ENCODE measurements at regions not wholly inside any gene's neighbourhood (a gene's known extent, or its start where the extent isn't known, plus 50 kb on each side); places are given as distances from the start of the nearest gene placed in this dataset.

GRCh38 chr5:105963696-105964255 is 1707.0 kb downstream of the EFNA5 start:
- no peak for TF ChIP-seq SIN3A (IDR thresholded peaks at IDR 0.05; ENCODE audit: borderline replicate concordance, insufficient read depth, low read length)
- no peak for TF ChIP-seq TAF1 (IDR thresholded peaks at IDR 0.05; ENCODE audit: borderline replicate concordance, insufficient read depth, low read length)
- no peak for TF ChIP-seq REST (IDR thresholded peaks at IDR 0.05; ENCODE audit: insufficient read depth in 1 of 2, low read depth in 2 of 2, low read length in 2 of 2)
- TF ChIP-seq POLR2AphosphoS5 (IDR thresholded peaks at IDR 0.05; ENCODE audit: low read depth, low read length), result no peak

Data from PFSK-1 (cell line).